Hepatocyte (in vitro differentiated cells): ENCODE measurements at regions not wholly inside any gene's neighbourhood (a gene's known extent, or its start where the extent isn't known, plus 50 kb on each side); places are given as distances from the start of the nearest gene placed in this dataset.

Source experiments
- CTCF ChIP-seq: fragments of 200-600 bp; sonication (generic); IDR thresholded peaks from 2 replicates; pipeline ENCODE4 v1.5.1; 2016; ENCODE audit warnings: antibody characterized with exemption, mild to moderate bottlenecking; ENCODE audit not compliant: poor library complexity
- EZH2phosphoT487 ChIP-seq: fragments of 200-600 bp; sonication (generic); IDR thresholded peaks from one replicate; pipeline ENCODE4 v1.6.1; 2018; ENCODE audit warnings: antibody characterized with exemption, mild to moderate bottlenecking, low read depth, moderate library complexity; ENCODE audit not compliant: unreplicated experiment, severe bottlenecking

GRCh38 chr4:82043809-82044137, 330.0 kb downstream of the HNRNPD start:
- no peak for TF ChIP-seq EZH2phosphoT487
- TF ChIP-seq CTCF, result no peak
